Transverse colon (tissue), 4 donors: ENCODE measurements at regions not wholly inside any gene's neighbourhood (a gene's known extent, or its start where the extent isn't known, plus 50 kb on each side); places are given as distances from the start of the nearest gene placed in this dataset.

Experiments
- EP300 ChIP-seq: sonication (generic); formaldehyde crosslinking; IDR thresholded peaks from one replicate; pipeline ENCODE4 v1.6.1; 2017; ENCODE audit warnings: antibody characterized with exemption, low read depth
- POLR2A ChIP-seq: fragments of 450-650 bp; IDR thresholded peaks from one replicate; pipeline ENCODE4 v1.6.1; 2016; ENCODE audit warnings: antibody characterized with exemption, mild to moderate bottlenecking, moderate library complexity
- POLR2AphosphoS5 ChIP-seq, 3 donors: sonication (generic); formaldehyde crosslinking; IDR thresholded peaks; one replicate each; pipeline ENCODE4 v1.6.1; 2016; ENCODE audit warnings: antibody characterized with exemption in 3 of 3
- TF ChIP-seq, protein P1 (sequence below), 5 experiments: fragments of 200-600 bp in 3 of 5; fragments of 450-650 bp in 2 of 5; sonication (generic) in 3 of 5; IDR thresholded peaks; 1 replicate in 2 of 5; 2 replicates in 3 of 5; pipeline ENCODE4 v1.5.1; 2016 to 2017; ENCODE audit warnings: antibody characterized with exemption in 5 of 5, inconsistent platforms in 3 of 5, mild to moderate bottlenecking in 2 of 5, moderate library complexity in 1 of 5

DNA sequence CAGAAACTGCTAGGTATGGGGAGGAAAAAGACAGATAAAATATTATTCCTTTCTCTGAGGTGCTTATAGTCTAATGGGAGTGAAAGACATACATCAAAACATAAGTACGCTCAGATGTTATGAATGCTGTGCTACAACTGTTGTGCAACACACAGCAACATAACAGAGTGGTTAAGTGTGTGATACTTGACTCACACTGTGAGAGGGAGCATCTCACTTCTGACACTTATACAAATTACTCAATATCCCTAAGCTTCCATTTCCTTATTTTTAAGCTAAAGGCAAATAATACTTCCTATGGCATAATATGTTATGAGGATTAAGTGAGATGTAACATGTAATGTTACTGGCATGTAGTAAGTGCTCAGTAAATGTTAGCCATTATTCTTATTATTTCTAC is 110.6 kb upstream of the FER start:
- TF ChIP-seq POLR2AphosphoS5 (IDR thresholded peaks at IDR 0.05) (no peak), POLR2A (no peak), EP300 (no peak)
- TF ChIP-seq, protein P1, sequence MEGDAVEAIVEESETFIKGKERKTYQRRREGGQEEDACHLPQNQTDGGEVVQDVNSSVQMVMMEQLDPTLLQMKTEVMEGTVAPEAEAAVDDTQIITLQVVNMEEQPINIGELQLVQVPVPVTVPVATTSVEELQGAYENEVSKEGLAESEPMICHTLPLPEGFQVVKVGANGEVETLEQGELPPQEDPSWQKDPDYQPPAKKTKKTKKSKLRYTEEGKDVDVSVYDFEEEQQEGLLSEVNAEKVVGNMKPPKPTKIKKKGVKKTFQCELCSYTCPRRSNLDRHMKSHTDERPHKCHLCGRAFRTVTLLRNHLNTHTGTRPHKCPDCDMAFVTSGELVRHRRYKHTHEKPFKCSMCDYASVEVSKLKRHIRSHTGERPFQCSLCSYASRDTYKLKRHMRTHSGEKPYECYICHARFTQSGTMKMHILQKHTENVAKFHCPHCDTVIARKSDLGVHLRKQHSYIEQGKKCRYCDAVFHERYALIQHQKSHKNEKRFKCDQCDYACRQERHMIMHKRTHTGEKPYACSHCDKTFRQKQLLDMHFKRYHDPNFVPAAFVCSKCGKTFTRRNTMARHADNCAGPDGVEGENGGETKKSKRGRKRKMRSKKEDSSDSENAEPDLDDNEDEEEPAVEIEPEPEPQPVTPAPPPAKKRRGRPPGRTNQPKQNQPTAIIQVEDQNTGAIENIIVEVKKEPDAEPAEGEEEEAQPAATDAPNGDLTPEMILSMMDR (IDR thresholded peaks at IDR 0.05): no peak
